ENCODE measurements at regions not wholly inside any gene's neighbourhood (a gene's known extent, or its start where the extent isn't known, plus 50 kb on each side); places are given as distances from the start of the nearest gene placed in this dataset.

DNA sequence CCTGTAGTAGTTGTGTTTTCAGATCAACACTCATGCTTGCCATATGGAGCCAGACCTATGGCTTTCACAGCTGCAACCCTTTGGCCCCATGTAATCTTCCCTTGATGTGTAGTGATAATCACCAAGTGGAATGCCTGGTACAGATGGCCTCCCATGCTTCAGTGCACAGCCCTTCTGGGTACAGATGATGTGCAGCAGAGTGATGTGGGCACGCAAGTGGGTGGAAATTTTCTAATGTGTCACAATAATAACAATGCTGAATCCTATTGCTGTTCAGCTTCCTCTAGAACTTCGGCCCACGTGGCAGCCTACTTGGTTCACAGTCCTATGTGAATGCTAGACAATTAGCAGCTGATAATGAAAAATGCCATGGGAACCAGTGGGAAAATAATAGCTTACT is 188.1 kb downstream of the SNAPC1 start:
- Histone ChIP-seq H3K27ac (no peak overlapping the region), H3K36me3 (no peaks in the 10 kb centered on the region), H3K4me1 (no peaks in the 10 kb centered on the region), H3K4me2 (no peak overlapping the region), H3K79me2 (ENCODE audit: low read depth) (no peaks in the 10 kb centered on the region), H2AFZ (replicated peaks) (no peak overlapping the region), H3K9ac (no peak overlapping the region), H3F3A (ENCODE audit: low read depth) (no peaks in the 10 kb centered on the region), H4K20me1 (ENCODE audit: low read depth) (no peaks in the 10 kb centered on the region), H3K9me3 (ENCODE audit: low read depth) (no peaks in the 10 kb centered on the region), H3K27me3 (no peaks in the 10 kb centered on the region), H3K4me3 (no peak overlapping the region)
- DNase-seq (ENCODE audit: low spot score): no peak
- H3K9me3 Mint-ChIP-seq: peaks cover 3% of the 10 kb centered on the region
- no peaks in the 10 kb centered on the region for H3K36me3 Mint-ChIP-seq
- H3K4me1 Mint-ChIP-seq: peaks cover 3% of the 10 kb centered on the region
- H3K4me3 Mint-ChIP-seq: no peak overlapping the region
- no peaks in the 10 kb centered on the region for H3K27me3 Mint-ChIP-seq (ENCODE audit: insufficient read depth, low read depth)
- no peak overlapping the region for H3K27ac Mint-ChIP-seq
- no peak for TF ChIP-seq EZH2 (IDR thresholded peaks at IDR 0.05)
- TF ChIP-seq EZH2phosphoT487 (IDR thresholded peaks at IDR 0.05): no peak
- TF ChIP-seq, protein P1, sequence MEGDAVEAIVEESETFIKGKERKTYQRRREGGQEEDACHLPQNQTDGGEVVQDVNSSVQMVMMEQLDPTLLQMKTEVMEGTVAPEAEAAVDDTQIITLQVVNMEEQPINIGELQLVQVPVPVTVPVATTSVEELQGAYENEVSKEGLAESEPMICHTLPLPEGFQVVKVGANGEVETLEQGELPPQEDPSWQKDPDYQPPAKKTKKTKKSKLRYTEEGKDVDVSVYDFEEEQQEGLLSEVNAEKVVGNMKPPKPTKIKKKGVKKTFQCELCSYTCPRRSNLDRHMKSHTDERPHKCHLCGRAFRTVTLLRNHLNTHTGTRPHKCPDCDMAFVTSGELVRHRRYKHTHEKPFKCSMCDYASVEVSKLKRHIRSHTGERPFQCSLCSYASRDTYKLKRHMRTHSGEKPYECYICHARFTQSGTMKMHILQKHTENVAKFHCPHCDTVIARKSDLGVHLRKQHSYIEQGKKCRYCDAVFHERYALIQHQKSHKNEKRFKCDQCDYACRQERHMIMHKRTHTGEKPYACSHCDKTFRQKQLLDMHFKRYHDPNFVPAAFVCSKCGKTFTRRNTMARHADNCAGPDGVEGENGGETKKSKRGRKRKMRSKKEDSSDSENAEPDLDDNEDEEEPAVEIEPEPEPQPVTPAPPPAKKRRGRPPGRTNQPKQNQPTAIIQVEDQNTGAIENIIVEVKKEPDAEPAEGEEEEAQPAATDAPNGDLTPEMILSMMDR (IDR thresholded peaks at IDR 0.05): no peak

DNA sequence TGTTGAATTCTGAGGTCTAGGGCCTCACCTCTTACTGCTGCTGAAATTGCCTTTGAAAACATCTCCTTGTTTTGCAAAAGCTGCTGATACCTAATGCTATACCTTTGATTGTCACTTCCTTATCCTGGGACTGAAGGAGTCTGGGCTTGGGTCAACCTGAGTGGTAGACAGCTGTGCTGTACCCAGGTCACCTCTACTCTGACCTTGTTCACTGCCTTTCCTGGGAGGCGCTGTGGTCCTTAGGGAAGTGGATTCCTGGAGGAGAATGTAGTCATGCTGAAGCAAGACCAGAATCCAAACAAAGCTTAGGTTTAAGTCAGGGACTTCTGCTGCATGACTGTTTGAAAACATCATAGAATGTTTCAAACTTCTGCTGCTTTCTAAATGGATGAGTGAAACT is 191.4 kb downstream of the SNAPC1 start:
- H3K36me3 ChIP-seq: no peaks in the 10 kb centered on the region
- no peak overlapping the region for H3K27ac Mint-ChIP-seq

DNA sequence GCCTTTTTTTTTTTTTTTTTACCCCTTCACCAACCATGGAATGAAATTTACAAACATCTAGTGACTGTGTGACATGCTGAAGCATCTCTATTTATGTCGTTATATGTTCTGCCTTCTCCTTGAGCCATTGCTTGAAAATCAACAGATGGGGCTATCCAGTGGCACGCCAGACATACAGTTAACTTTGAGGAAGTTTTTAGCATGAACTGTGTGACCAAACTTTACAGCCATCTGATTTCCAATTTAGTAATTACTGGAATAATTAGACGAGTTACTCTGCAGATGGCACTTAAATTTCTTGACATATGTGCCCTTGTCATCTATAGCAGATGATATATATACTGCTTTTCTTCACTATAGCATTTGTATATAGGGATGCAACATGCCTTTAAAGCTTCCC is 192.1 kb downstream of the SNAPC1 start:
- H3K4me1 Mint-ChIP-seq: peaks cover 3% of the 10 kb centered on the region
- no peaks in the 10 kb centered on the region for H3K4me1 ChIP-seq
- no peak overlapping the region for H3K27ac Mint-ChIP-seq
- H3K9me3 ChIP-seq (ENCODE audit: low read depth): peaks cover 6% of the 10 kb centered on the region
- H3K4me2 ChIP-seq: no peak overlapping the region
- no peaks in the 10 kb centered on the region for H3K27me3 Mint-ChIP-seq (ENCODE audit: insufficient read depth, low read depth)
- H4K20me1 ChIP-seq (ENCODE audit: low read depth): no peaks in the 10 kb centered on the region
- TF ChIP-seq, protein P1 (IDR thresholded peaks at IDR 0.05): no peak
- TF ChIP-seq EZH2 (IDR thresholded peaks at IDR 0.05) (no peak), EZH2phosphoT487 (IDR thresholded peaks at IDR 0.05) (no peak)
- no peaks in the 10 kb centered on the region for H3K36me3 ChIP-seq
- H3K79me2 ChIP-seq (ENCODE audit: low read depth): no peaks in the 10 kb centered on the region
- H3K27ac ChIP-seq: no peak overlapping the region
- no peak overlapping the region for H3K4me3 ChIP-seq
- H3K4me3 Mint-ChIP-seq: no peak overlapping the region
- no peak for DNase-seq (ENCODE audit: low spot score)
- H3K36me3 Mint-ChIP-seq: no peaks in the 10 kb centered on the region
- no peak overlapping the region for H3K9ac ChIP-seq
- H3K27me3 ChIP-seq: no peaks in the 10 kb centered on the region
- H3K9me3 Mint-ChIP-seq: peaks cover 15% of the 10 kb centered on the region
- no peak overlapping the region for H2AFZ ChIP-seq (replicated peaks)
- H3F3A ChIP-seq (ENCODE audit: low read depth): no peaks in the 10 kb centered on the region

More for the DNA sequence above, 191.4 kb downstream of the SNAPC1 start:
- H2AFZ ChIP-seq (replicated peaks): no peak overlapping the region
- H4K20me1 ChIP-seq (ENCODE audit: low read depth): no peaks in the 10 kb centered on the region
- no peak overlapping the region for H3K9ac ChIP-seq
- DNase-seq (ENCODE audit: low spot score): no peak
- no peaks in the 10 kb centered on the region for H3F3A ChIP-seq (ENCODE audit: low read depth)
- peaks cover 6% of the 10 kb centered on the region for H3K9me3 ChIP-seq (ENCODE audit: low read depth)
- no peak overlapping the region for H3K27ac ChIP-seq
- H3K9me3 Mint-ChIP-seq: peaks cover 15% of the 10 kb centered on the region
- no peaks in the 10 kb centered on the region for H3K27me3 ChIP-seq
- H3K4me3 Mint-ChIP-seq: no peak overlapping the region
- TF ChIP-seq EZH2 (IDR thresholded peaks at IDR 0.05) (no peak), EZH2phosphoT487 (IDR thresholded peaks at IDR 0.05) (no peak)
- TF ChIP-seq, protein P1 (IDR thresholded peaks at IDR 0.05): no peak
- no peaks in the 10 kb centered on the region for H3K27me3 Mint-ChIP-seq (ENCODE audit: insufficient read depth, low read depth)
- no peak overlapping the region for H3K4me3 ChIP-seq
- H3K79me2 ChIP-seq (ENCODE audit: low read depth): no peaks in the 10 kb centered on the region
- H3K4me2 ChIP-seq: no peak overlapping the region
- H3K4me1 Mint-ChIP-seq: peaks cover 3% of the 10 kb centered on the region
- H3K4me1 ChIP-seq: no peaks in the 10 kb centered on the region
- H3K36me3 Mint-ChIP-seq: no peaks in the 10 kb centered on the region

Measured in neural progenitor cell (in vitro differentiated cells).